GM19463 (cell line): ENCODE measurements at regions not wholly inside any gene's neighbourhood (a gene's known extent, or its start where the extent isn't known, plus 50 kb on each side); places are given as distances from the start of the nearest gene placed in this dataset.
"Not testable (repeated sequence)": the region's sequence is repeated elsewhere in the genome, so short reads cannot be mapped to it uniquely, and the experiment has no call there.

Source experiments
- ATAC-seq: cut with Tn5 transposase; IDR thresholded peaks from one replicate; pipeline ENCODE4 v1.9.1; 2021; ENCODE audit warnings: mild to moderate bottlenecking, moderate library complexity; ENCODE audit not compliant: unreplicated experiment

DNA sequence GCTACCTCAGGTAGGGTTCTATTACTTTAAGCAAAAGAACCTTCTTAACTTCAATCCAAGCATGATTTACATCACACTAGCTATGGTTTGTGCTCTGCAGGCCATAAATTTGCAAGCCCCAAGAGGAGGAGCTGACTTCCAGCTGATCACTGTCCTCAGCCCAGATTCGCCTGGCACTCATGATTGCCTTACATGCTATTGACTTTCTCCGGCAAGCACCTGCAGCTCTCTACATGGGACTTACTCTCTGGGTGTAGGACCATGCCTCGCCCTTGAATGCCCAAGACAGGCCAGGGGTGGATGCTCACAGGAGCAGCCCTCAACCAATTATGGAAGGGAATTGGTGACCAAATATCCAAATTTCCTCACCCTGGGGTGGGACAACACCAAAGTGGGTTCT lies 99.8 kb downstream of the ESM1 start:
- no peak for ATAC-seq

DNA sequence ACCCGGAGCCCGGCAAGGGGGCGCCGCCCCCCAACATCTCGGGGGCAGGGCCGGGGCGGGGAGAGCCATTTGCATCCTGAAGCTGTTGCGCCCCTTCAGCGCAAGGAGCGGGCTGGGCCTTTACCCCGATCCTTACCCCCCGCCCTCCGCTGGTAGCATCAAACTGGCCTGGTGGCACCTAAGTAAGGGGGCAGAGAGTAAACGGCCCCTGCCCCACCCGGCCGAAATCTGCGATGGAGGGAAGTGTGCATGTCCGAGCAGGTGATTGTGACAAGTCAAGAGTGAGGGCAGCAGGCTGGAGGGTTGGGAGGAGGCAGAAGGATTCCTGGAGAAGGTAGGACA lies 101.2 kb downstream of the ESM1 start:
- ATAC-seq: no peak

DNA sequence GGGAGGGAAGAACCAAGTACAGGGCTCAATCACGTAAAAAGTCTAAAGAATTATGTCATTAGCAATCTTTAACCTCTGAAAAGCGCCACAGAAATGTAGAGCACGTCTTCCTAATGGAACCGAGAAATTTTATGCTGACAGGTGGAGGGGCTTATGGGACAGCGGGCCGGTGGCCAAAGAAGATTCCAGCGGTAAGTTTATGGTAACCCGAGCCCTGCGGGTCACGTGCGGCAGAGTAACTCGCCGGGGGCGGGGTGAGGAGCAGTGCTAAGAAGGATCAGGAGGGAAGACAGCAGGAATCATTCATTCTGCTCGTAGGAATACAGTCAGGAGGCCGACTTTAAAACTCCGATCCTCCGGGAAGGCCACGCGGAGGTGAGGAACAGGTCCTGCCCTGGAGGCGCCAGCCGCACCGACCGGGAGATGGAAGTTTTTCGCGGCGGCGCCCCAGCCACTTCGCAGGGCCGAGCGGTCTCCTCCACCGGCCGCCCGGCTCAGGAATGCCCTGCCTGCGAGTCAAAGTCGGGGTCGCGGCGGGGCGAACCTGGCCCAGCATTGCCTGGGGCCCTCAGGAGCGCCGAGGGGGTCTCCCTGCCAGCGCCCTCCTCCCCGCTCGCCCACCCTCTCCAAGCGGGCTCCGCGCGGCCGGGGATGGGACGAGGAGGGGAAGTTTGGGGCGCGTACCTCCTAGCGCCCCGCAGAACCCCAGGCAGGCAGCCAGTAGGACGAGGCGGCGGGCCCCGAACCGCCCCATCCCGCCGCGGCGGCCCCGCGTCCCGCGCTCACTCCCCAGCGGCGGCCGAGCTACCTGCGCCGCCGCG lies 101.8 kb downstream of the ESM1 start:
- ATAC-seq: no peak

DNA sequence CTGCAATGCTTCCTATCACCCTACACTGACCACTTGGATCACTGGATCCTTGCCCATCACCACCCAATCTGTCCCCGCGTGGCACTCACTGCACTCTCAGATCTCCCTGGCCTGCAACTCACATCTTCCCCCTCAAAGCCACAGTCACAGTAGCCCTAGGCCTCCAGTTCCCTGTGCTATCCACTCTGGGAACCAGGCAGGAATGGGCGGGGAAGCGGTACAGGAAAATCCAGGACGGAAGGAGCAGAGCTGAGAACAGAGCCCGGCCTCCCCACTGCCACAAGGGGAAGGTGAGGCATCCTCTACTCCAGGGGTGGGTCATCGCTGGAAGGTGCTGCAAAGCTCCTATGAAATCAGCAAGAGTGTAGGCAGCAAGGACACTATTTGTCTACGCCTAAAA lies 102.6 kb downstream of the ESM1 start:
- ATAC-seq: no peak

DNA sequence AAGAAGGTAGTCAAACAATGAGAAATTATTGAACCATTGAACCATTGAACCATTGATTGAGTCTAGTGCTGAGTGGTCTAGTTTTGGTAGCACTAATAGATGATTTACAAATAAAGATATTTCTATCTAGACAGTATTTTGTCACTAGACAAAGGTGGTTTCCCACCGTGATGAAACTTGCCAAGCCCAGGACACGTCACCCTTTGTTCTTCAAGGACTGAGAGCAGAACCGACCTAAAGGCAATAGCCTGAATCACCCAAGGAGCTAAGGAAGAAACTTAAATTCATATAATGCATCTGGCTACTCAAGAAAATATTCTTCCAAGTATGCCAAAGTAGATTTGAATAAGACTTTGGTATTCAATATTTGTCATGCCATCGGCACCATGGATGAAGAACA lies 103.3 kb downstream of the ESM1 start:
- no peak for ATAC-seq

DNA sequence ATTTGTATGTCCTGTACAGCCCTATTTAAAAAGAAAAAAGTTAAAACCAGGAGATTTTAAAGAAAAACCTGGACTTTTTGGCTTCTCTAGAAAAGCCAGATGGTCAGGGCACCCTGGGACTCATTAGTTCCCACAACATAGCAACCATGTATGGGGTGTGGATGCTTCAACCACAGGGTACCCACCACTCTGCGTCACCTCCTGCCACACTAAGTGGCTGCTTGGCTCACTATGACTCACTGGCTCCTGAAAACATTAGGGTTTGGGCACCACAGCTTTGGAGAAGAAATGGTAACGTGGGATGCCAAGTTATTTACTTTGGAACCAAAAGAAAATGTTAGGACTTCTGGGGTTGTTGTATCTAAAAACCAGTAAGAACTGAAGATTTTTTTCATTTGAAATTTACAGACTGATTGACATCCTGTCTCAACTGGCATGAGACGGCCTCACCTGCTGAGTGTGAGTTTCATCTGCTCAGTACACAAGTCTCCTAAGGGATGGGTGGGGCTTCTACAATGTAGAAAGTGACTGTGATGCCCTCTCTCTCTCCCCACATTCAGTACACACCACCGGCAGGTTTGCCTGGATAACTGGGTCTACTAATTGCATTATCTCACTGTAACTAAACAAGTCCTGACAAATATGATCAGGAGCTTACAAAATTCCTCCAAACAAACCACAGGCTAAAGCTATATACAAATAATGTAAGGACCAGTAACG lies 103.9 kb downstream of the ESM1 start:
- no peak for ATAC-seq

DNA sequence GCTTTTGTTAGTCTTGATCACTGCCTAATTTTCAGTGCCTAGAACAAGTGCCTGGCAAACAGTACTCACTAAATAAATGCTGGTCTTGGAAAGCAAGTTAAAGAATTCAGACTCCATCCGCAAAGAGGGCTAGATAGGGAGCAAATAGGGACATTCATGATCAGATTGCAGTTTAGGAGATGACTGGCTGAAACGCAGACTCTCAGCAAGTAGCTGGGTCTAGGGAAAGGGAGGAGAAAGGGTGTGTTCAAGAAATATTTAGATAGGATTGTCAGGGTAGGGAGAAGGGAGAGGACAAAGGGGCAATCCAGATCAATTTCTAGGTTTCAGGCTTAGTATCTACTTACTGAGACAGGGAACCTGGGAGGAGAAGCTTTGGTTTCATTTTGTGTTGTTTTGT lies 108.4 kb downstream of the ESM1 start:
- no peak for ATAC-seq

DNA sequence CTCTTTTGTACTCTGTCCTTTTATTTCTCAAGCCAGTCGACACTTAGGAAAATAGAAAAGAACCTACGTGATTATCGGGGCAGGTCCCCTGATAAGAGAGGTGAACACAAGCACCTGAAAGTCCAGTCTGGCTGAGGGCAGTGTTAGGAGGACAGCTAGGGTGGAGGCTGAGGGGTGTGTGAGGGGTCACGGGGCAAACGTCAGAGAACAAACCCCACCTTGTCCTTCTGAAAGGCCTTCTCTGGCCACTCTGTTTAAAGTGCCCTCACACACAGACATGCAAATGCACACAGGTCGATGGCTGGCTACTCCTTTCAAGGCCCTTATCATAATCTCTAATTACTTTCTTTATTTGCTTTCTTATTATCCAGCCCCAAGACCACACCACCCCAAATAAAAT lies 108.8 kb downstream of the ESM1 start:
- no peak for ATAC-seq

DNA sequence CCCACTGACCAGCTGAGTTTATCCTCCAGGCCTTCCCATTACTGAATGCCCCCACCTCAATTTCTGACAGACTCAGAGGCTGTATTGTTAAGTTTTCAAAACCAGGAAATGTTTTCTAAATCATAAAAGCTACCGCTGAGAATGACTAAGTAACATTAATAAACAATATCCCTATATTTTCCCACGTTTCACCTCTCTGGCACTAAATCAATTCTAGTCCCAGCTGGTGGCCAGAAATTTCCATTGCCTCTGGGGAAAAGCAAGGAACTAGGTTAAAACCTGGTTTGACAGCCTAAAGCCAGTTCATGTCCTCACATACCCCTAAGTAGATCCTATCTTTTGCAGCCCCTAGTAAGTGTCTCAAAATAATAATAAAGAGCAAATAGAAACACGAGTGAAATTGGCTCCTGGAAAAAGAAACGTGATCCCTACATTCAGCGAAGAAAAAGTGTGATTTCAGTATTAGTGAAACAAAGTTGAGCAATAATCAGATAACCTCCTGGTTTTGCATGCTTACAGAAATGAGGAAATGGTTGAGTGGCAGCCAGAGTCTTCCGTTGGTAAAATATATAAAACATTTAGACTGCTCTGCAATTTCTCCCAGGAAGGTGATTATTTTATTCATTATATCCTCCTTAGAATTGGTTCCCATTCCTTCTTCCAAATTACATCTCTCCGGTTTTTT lies 110.9 kb downstream of the ESM1 start:
- no peak for ATAC-seq

DNA sequence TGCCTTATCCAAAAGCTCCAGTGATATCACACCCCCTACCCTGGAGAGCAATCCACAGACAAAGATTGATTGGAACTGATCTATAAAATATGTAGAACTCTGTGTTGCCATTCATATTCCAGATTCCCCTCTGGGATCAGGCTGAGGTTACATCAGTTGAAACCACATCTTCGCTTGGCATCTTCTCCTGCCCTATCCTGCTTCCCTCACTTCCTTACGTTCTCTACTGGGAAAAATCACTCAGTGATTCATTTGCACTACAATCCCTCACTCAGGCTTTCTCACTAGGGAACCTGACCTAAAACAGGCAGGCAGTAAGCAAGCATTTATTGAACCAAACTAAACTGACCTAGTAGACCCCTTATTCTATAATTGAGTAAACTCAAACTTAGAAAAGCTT lies 111.7 kb downstream of the ESM1 start:
- ATAC-seq: no peak

DNA sequence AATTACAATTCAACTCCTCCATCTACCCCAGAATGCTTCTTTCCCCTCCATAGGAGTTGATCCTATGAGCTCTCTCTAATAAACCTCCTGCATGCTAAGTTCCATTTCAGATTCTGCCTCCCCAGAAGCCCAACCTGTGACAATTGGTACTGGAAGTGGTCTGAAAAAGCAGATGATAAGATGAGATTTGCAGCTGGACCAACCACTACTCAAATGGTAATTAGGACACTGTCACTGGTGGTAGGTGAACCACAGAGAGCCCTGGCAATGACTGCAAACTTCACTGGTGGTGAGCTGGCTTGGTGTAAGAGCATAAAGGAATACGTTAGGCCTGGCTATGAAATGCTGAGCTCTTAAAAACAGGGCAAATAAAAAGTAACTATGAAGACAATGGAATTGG lies 112.6 kb downstream of the ESM1 start:
- ATAC-seq: no peak

DNA sequence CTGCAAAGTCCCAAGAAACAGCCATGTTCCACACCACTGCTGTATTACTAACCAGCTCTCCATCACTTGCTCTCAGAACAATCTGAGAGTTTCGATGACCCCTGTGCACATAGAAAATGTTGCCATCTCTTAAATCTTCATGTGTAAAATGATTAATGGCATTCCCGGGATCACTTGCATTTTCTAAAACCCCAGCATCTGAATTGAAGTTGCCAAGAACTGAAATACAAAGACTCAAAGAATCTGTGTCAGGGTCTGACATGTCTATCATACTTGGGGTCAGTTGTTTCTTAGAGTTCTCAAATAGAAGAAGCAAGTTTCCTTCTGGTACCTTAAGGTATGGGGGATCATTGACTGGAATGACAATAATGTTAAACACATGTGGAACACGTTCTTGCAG lies 115.1 kb downstream of the ESM1 start:
- no peak for ATAC-seq

DNA sequence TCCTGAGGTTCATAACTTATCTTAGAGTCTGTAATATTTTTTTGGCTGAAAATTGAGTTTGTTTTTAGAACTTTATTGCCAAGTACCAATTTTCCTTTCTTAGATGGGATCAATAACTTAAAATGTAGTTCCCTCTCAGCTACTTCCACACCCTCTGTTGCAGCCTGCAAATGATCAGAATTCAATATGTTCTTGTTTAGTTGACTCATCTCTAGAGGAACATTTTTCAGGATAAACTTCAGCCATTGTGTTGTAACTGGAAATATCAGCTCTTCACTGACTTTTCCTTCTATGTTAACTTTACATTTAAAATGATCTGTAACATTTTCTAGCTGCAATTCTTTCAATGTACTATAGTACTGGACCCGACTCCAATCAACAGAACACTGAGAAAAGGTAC lies 115.7 kb downstream of the ESM1 start:
- no peak for ATAC-seq

DNA sequence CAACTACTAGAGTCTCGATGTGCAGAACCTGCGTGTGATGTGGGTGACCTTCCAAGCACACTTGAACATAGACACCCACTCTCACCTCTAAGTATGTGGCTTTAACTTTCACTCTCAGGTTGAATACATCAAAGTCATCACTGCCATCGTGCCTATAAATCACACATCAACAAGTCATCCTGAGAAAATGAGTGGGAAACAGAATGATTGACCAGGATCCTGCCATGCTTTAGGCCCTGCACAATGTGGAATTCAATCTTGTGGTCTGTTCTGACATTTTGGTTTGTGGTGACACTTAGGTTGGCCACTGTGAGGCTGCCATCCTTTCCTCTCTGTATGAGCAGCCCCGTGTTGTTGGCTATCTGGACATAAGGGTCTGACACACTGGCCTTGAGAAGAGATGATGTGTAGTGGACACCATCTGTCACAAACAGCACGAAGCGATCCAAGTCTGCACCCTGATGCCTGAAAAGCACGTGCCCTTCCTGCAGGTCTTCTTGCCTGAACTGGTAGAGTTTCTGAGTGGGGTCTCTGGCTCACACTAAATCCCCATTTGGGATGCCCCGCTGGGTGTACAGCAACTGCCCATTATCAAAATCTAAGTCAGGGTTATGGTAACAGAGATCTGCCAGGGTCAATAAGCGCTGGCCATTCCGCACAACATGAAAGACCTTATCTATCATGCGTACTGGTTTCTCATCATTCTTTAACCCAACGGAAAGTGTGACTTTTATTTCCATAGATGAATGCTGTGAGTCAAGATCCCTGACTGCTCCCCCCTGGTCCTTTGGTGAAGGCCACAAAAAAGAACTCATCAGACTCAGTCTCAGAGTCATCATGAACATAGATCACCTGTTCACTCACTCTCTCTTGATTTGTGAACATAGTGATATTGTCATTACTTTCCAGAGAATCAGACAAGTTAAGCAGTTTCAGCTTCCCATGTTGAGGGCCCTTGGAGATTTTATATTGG lies 116.6 kb downstream of the ESM1 start:
- peak; percentile 47 for ATAC-seq

DNA sequence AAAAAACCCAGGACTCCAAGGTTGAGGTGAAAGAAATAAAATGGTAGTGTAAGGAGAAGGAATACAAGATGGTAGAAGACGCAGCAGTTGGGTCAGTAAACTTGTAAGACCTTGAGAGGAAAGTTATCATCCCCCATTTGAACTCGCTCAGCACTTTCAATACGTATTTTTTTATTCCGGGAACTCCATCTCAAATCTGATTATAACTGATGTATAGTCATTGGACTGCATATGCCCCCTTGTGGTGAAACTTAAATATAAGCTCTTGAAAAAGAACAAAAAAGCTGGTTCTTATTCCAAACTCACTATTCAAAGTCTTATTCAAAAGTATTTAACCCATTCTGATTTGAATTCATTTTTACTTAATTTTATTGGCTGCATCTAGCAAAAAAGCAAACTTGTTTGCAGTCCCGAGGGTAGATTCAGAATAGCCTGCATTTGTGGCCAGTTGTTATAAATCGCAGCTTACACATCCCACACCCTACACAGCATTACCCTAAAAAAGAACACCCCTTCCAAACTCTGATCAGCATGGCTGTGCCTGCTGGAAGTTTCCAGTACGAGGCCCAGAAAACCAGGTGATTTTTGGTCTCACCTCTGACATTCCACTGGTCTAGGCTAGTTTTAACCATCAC lies 118.0 kb downstream of the ESM1 start:
- ATAC-seq: no peak

DNA sequence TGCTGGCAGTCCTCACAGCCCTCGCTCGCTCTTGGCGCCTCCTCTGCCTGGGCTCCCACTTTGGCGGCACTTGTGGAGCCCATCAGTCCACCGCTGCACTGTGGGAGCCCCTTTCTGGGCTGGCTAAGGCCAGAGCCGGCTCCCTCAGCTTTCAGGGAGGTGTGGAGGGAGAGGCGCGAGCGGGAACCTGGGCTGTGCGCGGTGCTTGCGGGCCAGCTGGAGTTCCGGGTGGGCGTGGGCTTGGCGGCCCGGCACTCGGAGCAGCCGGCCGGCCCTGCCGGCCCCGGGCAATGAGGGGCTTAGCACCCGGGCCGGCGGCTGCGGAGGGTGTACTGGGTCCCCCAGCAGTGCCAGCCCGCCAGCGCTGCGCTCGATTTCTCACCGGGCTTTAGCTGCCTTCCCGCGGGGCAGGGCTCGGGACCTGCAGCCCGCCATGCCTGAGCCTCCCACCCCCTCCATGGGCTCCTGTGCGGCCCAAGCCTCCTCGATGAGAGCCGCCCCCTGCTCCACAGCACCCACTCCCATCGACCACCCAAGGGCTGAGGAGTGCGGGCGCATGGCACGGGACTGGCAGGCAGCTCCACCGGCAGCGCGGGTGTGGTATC lies 120.4 kb downstream of the ESM1 start:
- not testable (repeated sequence) for ATAC-seq

DNA sequence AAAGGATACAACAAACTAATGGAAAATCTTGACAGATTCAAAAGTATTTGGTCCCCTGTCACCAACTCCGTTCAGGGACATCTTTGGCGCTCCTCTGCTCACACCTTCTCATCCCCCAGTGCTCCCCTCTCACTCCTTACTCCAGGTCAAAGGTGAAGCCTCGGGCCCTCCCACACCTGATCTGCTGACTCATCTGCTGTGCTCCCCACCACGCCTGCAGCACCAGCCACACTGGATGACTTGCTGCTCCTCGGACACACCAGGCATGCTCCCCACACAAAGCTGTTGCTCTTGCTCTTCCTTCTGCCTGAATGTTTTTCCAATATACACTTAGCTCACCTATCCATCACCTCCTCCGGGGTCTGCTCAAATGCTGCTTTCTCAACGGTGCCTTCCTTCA lies 123.4 kb downstream of the ESM1 start:
- no peak for ATAC-seq

DNA sequence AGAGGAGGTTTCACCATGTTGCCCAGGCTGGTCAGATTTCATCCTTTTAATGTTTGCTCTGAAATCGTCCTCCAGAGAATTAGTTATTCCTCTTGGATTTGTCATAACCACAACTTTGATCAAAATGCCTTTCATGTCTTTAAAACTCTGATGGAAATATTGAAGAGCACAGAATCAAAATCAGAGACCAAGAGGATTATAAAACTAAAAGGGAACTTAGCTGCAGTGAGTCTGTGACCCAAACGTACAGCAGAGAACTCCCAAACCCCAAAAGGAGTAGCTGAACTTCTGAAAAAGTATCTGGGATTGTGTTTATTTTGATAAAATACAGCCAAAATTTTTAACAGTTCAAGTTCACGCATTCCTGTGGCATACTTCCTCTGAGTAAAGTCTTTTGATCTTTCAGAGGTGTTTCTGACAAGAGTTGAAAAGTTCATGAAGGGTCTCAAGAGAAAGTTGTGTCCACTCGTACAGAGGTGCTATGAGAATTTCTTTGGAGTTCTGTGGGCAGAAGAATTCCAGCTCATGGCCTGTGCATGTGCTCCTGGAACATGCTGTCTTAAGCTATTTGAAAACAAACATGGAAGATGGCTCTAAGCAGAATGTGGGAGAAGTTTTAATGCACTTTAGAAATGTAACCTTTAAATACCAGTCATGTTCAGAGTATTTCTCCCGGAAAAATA lies 124.0 kb downstream of the ESM1 start:
- ATAC-seq: no peak

DNA sequence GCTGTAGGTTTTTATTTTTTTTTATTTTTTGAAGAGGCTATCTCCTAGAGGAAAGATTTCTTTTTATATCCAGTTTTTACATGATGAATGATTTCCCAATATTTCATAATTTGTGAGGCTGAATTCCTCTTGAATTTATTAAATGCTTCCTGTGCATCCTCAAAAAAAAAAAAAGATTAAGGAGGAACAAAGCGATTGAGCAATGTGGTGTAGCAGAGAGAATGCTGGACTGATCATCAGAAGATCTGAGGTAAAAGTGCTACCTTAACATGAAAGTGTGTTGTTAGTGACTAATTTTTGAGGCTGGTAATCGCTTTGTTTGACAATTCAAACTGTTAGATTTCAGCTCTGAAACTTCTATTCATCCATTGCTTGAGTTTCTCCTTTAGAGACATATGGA lies 125.1 kb downstream of the ESM1 start:
- no peak for ATAC-seq
